BE2C (cell line): ENCODE measurements at regions not wholly inside any gene's neighbourhood (a gene's known extent, or its start where the extent isn't known, plus 50 kb on each side); places are given as distances from the start of the nearest gene placed in this dataset.
A peak's percentile ranks its signal among the peaks of the same experiment; 100 is the strongest.

Source experiments
- DNase-seq: peaks from one replicate; pipeline ENCODE4 v3.0.0-alpha.2; 2020
- H3K27me3 ChIP-seq: fragments of 250-450 bp; sonication (Bioruptor Pico); 2 replicates; pipeline ENCODE4 v1.5.1; 2020; ENCODE audit warnings: mild to moderate bottlenecking
- H3K36me3 ChIP-seq: fragments of 250-450 bp; sonication (Bioruptor Pico); 2 replicates; pipeline ENCODE4 v1.5.1; 2020; ENCODE audit warnings: mild to moderate bottlenecking
- H3K4me1 ChIP-seq: fragments of 250-450 bp; sonication (Bioruptor Pico); 2 replicates; pipeline ENCODE4 v1.5.1; 2020
- H3K4me3 ChIP-seq: 2 replicates; pipeline ENCODE4 v1.5.1; 2011; ENCODE audit warnings: low read depth, low read length
- H3K9me3 ChIP-seq: fragments of 250-450 bp; sonication (Bioruptor Pico); 2 replicates; pipeline ENCODE4 v1.5.1; 2020
- TF ChIP-seq, protein P1 (sequence below): IDR thresholded peaks from 2 replicates; pipeline ENCODE4 v1.5.1; 2012; ENCODE audit warnings: mild to moderate bottlenecking, low read depth, low read length

DNA sequence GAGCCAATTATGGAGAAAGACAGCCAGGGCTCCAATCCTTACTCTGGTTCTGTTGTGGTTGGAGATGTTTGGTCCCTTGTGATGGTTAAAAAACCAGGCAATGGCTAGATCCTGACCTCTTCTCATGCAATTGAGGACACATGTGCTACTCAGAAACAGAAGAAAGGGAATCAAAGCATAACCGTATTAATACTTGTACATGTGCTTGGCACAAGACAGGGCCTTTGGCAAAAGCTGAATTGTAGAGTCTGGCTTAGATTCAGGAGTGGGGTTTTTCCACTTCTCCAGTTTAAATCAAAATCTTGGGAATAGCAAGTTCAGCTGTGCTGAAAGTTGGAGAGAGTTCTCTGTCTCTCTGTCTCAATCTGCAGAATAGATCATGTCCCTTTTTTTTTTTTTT is 80.1 kb upstream of the E2F8 start:
- Histone ChIP-seq H3K9me3 (no peaks in the 10 kb centered on the region), H3K4me3 (no peak overlapping the region), H3K27me3 (no peaks in the 10 kb centered on the region), H3K36me3 (no peaks in the 10 kb centered on the region), H3K4me1 (no peaks in the 10 kb centered on the region)
- TF ChIP-seq, protein P1, sequence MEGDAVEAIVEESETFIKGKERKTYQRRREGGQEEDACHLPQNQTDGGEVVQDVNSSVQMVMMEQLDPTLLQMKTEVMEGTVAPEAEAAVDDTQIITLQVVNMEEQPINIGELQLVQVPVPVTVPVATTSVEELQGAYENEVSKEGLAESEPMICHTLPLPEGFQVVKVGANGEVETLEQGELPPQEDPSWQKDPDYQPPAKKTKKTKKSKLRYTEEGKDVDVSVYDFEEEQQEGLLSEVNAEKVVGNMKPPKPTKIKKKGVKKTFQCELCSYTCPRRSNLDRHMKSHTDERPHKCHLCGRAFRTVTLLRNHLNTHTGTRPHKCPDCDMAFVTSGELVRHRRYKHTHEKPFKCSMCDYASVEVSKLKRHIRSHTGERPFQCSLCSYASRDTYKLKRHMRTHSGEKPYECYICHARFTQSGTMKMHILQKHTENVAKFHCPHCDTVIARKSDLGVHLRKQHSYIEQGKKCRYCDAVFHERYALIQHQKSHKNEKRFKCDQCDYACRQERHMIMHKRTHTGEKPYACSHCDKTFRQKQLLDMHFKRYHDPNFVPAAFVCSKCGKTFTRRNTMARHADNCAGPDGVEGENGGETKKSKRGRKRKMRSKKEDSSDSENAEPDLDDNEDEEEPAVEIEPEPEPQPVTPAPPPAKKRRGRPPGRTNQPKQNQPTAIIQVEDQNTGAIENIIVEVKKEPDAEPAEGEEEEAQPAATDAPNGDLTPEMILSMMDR: no peak
- no peak for DNase-seq

DNA sequence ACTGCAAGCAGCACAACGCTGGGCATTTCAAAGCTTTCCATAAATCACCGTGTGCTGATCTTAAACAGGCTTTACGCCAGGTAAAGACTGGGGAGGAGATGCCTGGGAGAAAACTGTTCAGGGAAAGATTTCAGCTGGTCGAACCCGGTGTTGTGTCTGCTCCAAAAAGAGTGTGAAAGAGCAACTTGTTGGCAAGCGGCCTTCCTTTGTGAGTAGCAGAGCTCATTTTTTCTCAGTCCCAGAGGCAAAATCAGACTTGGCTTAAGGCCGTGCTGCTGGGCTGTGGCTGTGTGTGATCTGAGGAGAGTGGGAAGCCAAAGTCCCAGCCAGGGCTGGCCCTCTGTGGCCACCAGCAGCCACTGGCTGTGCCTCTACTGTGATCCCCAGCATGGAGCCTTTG is 75.7 kb upstream of the E2F8 start:
- Histone ChIP-seq H3K9me3 (no peaks in the 10 kb centered on the region), H3K27me3 (no peaks in the 10 kb centered on the region), H3K4me3 (no peak overlapping the region), H3K36me3 (no peaks in the 10 kb centered on the region), H3K4me1 (no peaks in the 10 kb centered on the region)
- TF ChIP-seq, protein P1: no peak
- no peak for DNase-seq

DNA sequence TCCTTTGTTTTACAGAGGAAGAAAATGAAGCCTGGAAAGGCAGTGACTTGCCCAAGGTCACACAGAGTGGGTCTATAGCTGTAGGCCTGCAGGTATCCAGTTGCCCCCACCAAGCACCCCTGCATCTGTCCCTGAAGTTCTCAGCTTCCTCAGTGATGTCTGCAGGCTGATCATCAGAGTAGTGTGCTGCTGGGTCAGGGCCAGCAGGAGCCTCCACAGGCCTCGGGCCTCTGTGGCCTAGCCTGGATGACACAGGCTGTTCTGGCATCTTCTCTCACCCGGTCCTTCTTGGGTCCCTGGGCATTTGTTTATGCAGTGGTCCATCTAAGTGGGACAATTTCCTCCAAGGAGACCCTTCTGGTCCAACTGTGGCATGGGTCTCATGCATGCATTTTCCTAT is 74.8 kb upstream of the E2F8 start:
- Histone ChIP-seq H3K4me3 (no peak overlapping the region), H3K36me3 (no peaks in the 10 kb centered on the region), H3K9me3 (no peaks in the 10 kb centered on the region), H3K4me1 (no peaks in the 10 kb centered on the region), H3K27me3 (no peaks in the 10 kb centered on the region)
- TF ChIP-seq, protein P1: no peak
- DNase-seq: no peak

DNA sequence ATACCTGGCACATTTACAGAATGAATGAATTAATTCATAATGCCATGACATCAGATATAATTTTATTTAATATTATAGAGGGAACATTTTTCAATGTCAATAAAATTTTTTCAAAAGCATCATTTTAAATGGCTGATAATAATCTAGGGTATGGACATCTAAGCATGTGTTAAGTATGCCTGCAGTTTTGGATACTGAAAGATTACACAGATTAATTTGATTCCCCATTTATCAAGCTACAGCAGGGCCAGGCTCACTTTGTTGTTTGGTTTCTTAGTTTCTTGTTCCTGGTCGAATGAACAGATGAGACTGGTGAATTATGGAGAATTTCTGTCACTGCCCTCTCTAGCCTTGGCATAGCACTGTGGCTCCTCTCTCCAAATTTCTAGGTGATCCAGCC is 72.4 kb upstream of the E2F8 start:
- DNase-seq: no peak
- no peaks in the 10 kb centered on the region for H3K9me3 ChIP-seq
- no peaks in the 10 kb centered on the region for H3K4me1 ChIP-seq
- no peaks in the 10 kb centered on the region for H3K36me3 ChIP-seq
- TF ChIP-seq, protein P1: no peak
- H3K4me3 ChIP-seq: no peak overlapping the region
- no peaks in the 10 kb centered on the region for H3K27me3 ChIP-seq

DNA sequence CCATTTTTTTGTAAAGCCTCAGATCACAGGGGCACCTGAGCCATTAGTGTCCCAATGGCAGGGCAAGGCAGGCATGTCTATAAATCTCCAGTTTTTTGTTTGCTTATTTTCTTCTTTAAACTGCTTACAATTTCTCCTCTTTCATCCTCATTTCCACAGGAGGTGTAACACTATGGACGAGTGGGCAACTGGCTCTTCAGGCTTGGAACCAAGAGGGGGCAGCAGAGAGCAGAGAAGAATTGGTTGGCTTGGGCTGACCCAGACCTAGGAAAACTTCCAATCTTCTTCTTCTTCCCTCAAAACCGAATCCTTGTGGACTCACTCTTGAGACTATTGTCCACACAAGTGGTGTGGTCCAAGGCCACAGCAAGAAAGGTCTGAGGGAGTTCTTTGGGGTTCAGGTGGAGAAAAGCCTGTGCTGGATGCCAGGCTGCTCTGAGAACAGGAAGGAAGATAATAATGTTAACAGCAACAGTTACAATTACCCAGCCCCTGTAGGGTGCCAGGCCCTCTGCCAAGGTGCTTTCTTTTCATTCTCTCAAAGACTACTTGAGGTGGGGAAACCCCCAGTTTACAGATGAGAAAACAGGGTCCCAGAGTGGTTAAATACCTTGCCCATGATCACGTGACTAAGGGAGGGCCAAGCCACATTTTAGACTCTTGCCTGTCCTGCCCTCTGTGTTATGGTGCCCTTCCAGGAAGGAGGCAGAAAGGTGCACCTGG is 70.7 kb upstream of the E2F8 start:
- DNase-seq: peak; percentile 56
- Histone ChIP-seq H3K36me3 (no peaks in the 10 kb centered on the region), H3K4me1 (no peaks in the 10 kb centered on the region), H3K4me3 (no peak overlapping the region), H3K9me3 (no peaks in the 10 kb centered on the region), H3K27me3 (no peaks in the 10 kb centered on the region)
- TF ChIP-seq, protein P1: peak; percentile 78

DNA sequence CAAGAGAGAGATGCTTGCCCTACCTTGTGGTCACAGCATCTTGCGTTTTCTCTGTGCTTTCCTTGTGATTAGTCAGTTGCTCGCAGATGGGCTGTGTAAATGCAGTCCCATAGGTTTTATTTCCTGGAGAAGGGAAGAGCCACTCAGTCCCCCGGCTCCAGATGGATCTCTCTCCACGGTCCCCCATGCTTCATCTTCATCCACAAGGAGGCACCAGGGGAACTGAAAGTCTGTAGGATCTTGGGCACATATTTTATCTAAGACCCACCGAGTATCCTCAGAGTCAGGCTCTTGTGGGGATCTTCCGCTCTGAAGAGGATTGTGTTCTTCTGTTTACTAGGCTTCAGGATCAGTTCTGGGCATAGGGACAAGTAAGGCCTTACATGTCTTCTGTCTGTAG is 66.8 kb upstream of the E2F8 start:
- H3K27me3 ChIP-seq: no peaks in the 10 kb centered on the region
- no peak overlapping the region for H3K4me3 ChIP-seq
- no peaks in the 10 kb centered on the region for H3K36me3 ChIP-seq
- DNase-seq: no peak
- TF ChIP-seq, protein P1: no peak
- no peaks in the 10 kb centered on the region for H3K9me3 ChIP-seq
- H3K4me1 ChIP-seq: no peaks in the 10 kb centered on the region
